ENCODE measurements at regions not wholly inside any gene's neighbourhood (a gene's known extent, or its start where the extent isn't known, plus 50 kb on each side); places are given as distances from the start of the nearest gene placed in this dataset.

DNA sequence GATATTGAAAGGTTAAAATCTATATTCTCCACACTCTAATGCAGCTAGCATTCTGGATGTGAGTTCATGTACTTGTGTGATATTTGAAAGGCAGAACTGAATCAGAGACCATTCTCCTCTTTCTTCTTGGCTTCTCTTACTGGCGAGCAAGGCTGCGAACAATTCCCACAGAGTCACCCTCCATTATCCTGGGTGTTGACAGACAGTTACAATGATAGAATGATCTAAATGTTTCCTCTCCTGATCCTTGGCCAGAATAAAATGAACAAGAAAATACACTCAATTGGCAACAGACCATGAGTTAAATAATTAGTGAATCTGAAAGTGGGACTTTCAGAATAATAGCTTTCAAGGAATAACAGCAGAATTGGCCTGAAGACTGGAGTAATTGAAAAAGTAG, 342.8 kb downstream of the RAPGEF2 start:
- no peak for DNase-seq

DNA sequence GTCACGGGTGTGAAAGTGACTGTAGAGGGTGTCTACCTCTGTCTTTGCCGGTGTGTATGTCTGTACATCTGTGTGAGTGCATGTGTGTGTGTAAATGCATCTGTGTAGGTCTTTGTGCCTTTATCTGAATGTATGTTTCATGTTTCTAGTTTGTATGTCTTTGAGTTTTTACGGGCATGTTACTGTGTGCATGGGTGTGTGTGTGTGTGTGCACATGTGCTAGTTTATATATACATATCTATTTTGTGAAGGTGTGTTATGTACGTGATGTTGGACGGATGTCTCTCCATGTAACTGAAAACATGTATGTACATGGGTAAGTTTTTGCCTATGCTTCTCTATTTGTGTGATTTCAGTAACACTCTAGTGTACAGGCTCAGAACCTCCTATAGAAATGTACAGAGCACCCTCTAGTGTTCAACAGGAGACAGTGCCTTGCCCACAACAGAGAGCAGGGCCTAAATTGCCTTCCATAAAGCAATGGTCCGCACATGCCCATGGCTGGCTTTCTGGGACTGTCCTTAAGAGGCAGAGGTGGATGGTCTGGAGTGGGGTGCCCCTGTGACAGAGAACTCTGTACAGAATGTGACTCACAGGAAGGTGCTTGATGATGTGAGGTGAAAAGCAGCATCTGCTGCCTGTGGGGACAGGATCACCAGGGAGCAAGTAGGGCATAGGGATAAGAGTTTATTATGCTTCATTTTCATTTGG, 343.5 kb downstream of the RAPGEF2 start:
- DNase-seq, result no peak

DNA sequence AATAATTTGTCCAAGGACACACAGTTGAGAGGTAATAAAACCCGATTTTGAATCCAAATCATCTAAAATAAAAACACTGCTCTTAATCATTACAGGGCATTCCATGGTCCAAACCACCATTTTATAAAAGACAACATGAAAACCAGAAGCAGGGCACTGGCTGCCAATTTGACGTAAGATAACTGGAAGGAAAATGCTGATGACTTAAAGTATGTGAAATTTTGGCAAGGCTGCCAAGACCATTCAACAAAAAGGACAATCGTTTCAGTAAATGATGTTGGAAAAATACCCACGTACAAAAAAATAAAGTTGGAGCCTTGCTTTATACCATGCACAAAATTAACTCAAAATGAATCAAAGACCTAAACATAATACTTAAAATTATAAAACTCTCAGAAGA, 344.4 kb downstream of the RAPGEF2 start:
- no peak for DNase-seq

DNA sequence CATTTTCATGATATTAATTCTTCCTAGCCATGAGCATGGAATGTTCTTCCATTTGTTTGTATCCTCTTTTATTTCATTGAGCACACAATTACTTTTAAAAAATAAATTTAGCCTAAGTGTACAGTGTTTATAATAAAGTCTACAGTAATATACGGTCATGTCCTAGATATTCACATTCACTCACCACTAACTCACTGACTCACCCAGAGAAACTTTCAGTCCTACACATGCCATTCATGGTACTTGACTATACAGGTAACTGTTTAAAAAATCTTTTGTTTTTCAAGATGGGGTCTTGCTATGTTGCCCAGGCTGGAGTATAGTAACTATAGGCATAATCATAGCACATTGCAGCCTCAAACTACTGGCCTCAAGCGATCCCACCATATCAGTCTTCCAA, 348.1 kb downstream of the RAPGEF2 start:
- no peak for DNase-seq

DNA sequence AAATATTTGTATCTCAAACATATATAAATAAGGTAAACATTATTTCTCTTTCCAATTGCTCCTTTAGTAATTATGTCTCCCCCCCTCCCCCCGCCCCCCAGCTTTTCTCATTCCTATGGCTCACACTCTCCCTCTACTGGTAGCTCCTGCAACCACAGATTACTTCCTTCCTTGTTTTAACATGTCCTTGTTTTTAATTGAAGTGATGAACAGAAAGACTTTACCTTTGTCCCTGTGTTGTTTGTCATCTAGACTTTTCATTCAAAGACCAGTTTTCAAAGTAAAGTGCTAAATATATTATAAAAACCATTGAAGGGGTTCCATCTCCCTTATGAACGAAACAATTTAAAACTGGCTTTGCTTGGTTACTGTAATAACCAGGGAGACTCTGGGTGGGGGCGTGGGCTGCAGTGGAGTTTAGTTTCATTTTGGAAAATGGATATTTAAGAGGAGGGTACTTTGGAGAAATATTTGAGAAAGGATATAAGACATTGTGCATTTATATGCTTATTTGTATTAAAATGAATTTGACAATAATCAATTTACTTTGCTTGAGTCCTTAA, 352.9 kb downstream of the RAPGEF2 start:
- no peak for DNase-seq

DNA sequence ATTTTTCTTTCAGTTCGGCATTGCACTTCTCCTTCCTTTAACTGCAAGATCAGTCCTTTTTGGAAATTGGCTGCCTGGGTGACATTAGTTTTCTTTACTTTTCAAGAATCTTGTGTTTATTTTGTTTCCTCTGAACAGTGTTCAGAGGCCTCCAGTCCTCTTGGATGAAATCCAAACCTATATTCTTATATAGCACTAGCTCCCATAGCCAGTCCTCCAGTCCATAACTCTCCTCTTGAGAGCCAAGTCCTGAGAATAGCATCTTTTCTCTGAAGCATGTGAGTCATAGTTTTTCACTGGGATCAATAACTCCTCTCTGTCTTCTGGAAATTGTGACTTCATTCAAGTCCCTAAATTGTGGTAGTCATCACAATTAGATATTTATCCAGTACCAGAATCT, 357.5 kb downstream of the RAPGEF2 start:
- no peak for DNase-seq

DNA sequence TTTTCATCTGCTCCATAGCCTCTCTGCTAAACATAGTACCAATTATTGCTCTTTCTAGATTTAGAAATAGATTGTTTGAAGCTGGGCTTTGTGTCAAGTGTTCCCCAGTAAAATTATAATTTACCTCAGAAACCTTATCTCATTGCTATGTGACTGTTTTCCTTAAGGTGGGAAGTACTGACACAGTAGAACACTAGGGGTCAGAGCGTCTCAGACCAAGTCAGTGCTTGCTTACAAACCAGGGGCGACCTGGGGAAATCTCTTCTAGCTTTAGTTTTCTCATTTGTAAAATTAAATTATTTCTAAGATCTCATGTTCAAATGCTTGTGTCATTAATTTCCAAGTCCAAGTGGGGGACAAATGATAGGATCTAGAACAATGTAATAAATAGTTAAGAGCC, 360.4 kb downstream of the RAPGEF2 start:
- no peak for DNase-seq

DNA sequence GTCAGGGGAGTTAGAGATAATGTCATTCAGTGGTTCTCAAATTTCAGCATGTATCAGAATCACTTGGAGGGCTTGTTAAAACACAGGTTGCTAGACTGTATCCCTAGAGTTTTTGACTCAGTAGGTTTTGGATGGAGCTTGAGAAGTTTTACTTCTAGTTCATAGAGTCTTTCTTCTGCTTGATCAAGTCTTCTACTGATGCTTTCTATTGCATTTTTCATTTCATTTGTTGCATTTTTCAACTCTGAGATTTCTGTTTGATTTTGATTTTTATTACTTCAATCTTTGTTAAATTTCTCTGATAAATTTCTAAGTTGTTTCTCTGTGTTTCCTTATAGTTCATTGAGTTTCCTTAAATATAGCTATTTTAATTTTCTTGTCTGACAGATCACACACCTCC, 361.4 kb downstream of the RAPGEF2 start:
- DNase-seq, result no peak

DNA sequence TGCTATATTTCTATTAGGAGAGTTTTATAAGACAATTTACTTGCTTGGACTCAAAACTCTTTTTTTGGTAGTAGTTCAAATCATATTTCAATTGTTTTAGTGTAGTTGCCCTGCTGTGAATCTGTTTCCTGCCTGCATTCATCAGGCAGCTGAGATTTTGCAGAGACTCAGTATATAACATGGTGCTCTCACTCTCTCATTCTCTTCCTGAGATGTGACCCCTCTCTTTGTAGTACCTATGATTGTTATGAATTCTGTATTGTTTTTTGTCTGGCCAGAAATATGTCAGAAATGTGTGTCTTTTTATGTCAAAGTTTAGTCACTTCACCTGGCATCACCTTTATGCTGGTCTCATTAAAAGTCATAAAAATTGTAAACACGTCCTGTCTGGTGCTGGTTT, 374.0 kb downstream of the RAPGEF2 start:
- DNase-seq, result no peak

DNA sequence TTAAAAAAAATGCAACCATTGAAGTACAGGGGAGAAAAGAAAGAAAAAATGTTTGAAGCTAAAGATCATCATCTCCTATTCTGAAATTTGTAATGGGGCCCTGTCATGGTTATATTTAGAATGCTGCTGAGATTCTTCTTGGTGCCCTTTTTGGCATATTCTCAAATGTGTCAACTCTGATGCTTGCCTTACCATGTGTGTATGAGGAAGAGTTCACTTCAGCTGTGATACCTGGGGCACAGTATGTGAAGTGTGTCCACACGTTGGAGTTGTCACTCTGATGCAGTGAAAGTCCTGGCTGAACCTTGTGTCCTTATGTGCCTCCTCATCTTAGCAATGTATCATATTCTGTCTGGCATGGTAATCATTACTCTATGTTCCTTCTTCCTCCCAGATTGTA, 377.9 kb downstream of the RAPGEF2 start:
- DNase-seq, result no peak

DNA sequence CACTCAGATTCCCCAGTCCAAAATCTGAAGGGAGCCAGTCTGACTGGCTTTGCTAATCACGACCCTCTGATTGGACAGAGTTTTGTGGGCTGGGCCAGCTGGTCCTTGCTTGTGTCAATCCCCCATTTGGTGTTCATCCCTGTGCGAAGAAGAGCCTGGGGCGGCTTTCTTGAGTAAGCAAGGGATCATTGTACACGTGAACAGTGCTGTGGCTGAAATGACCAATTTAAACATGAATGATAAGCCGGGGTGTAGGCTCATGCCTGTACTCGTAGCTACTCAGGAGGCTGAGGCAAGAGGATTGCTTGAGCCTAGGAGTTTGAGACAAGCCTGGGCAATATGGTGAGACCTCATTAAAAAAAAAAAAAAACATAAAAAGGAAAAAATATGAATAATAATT, 379.1 kb downstream of the RAPGEF2 start:
- DNase-seq, result no peak

DNA sequence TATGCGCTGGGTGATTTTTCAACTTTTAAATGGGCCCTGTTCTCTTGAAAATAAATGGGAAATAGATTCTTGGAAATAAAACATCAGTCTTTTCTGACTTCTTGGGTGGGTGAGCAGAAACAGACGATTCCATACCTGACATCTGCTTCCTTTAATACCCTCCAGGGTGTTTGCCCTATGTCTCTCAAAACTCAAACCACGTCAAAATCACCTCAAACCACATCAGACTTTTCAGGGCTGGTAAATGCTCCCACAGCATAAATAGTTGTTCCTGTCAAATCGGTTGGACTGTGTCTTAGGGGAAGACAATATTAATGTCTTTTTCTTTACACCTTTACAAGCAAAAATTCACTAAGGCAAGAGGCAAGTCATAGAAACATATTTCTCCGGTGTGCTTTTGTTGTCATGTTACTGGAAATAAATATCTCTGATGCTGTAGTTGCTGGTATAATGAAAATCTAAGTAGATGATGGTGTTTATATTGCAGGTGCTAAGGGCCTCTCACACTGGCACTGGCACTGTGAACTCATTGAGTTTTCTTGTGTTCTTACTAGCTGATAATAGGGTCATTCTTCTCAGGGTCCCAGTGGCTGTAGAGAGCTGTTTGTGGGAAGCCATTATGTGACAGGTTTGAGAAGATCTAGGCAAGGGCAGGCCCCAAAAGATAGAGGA, 380.4 kb downstream of the RAPGEF2 start:
- DNase-seq, result no peak

DNA sequence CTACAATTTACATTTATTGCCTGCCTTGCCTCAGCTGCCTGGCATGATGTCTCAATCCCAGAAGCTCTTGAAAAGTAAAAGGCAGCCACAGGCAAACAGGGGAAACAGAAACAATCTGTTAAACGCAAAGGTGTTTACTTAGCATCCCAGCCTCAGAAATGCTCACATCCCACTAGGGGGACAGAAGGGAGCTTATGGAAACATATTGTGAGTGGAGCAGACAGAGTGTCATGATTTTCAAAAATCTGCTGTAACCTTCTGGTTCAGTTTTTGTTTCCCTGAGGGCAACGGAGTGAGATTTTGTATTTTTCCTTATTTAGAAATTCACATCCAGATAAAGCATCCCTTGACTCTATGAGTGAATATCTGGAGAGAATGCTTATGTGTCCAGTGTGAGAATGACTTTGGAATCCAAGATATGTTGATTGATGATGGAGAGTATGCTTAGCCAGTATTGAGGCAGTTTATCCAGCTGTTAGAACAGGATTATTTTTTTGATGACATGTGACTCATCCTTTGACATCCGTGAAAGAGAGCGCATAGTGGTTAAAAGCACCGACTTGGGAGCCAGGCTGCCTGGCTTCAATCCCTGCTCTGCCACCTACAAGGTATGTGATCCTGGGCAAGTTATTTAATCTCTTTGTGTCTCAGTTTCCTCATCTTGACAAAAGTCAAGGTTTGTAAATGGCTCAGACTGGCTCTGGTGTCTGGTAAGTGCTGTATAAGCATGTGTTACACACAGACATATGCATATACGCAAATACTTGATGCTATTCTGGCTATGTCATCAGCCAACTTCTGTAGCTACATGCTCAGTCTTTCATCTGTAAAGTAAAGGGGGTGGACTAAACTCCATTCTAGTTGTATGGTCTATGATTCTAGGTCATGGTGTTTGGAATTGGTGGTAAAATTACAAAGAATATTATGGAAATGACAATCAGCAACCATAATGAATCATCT, 381.2 kb downstream of the RAPGEF2 start:
- no peak for DNase-seq

DNA sequence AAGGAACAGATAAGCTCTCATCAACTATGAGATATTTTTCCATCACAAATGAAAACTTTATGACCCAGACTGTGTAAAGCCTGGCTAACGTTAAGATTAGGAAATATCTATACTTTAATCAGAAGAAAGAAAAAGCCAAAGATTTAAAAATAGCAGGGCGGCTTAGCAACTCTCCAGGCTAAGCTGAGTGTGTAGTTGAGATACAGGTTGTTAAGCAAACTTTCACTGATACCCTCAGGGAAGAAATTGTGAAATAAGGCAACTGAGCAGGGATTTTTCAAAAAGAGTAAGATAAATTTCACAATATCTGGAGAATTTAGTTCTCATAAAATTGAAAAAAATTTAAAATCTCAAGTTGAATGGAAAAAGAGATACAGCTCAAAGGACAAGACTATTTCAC, 382.0 kb downstream of the RAPGEF2 start:
- no peak for DNase-seq

DNA sequence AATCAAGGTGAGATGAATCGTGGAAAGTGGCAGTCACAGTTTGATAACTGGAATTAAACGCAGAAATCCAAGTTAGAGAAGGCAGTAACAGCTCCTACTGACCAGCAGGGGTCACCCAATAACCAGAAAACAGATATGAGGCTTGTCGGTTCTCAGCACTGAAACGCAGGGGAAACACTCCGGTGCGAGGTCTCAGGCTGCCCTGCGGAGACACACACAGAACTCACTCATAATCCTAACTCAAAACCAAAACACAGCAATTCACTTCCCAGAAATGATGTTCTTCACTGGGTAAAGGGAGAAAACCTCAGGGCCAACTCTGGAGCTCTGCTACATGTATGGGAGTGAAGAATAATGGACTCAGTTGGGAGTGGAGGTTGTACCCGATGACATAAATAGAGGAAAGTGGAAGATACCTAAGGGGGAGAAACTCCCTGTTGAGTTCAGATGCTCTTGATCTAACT, 384.4 kb downstream of the RAPGEF2 start:
- peak; percentile 59 for DNase-seq

DNA sequence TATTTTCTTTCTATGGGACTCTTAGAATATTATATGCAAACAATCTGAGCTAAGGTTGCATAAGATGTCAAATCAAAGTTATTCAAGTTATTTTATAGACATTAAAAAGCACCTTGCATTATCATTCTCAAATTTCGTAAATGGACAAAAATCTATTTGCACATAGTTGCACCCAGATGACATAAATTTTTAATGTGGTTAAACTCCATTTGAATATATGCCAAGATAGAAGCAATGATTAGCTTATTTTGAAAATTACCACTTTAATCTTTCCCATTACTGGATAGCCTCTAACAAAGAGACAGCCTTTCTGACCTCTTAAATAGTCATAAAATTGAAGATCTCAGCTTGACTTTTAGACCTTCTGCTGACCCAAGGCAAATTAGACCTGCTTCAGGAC, 386.8 kb downstream of the RAPGEF2 start:
- no peak for DNase-seq

DNA sequence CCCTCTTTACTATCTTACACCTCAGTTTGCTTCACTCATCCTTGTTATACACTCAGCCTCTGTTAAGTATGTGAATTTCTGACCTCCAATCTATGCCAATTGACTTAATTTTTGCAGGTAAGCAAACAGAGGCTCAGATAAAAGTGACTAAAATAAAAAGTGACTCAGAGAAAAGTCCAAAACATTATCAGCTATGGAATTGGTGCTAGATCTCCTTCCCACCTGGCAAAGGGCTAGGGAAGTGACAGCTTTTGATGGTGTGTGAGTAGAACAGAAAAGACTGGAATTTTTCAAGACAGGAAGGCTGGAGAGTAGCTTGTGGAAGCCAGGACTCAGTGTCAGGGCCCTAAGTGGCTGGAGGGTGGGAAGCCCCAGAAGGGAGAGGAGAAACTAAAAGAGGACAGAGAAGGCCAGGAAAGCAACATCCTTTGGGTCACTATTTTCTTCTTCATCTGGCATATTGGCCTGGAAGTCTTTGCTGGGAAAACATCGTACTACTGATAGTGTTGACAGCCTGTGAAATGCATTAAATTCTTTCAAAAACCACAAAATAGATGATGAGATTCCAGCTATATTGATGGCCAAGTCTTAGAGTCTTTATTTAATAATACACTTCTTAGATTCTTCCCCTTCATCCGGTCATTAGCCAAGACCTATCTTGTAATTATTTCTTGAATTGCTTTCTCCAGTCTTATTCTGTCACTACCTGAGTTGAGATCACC, 392.8 kb downstream of the RAPGEF2 start:
- DNase-seq, result no peak

DNA sequence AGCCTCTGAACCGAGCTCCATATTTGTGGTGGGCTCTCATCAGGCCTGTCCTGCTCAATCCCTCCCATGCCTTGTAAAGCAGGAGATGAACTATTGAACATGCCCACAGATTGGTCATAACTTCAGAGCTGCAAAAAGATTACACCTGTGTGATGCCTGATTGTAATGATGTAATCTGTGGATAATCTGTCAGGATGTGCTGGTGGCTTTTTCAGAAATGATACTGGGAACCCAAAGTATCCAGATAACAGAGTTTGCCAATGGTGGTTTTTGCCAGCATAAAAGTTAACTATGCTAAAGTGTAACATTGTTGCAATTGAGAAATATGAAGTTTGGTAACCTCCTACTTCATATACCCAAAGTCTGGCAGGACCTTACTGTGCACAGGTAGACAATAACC, 393.4 kb downstream of the RAPGEF2 start:
- no peak for DNase-seq

DNA sequence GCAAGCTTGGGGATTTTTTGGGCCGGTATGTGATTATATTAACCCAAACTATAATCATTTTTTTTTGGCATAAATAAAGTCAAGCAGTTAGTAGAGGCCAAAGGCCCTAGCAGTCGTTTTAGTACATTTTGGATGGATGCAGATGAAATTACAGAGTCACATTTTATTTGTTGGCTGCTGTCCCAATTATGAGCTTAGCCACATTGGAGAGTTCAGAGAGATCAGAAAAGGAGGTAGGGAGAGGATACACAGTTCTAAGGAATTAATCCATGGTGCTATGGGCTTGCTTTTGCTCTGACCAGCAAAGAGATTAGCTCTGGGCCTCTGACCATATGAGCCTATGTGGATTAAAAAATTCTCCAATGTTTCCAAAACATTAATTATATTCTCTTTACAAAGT, 395.1 kb downstream of the RAPGEF2 start:
- no peak for DNase-seq

DNA sequence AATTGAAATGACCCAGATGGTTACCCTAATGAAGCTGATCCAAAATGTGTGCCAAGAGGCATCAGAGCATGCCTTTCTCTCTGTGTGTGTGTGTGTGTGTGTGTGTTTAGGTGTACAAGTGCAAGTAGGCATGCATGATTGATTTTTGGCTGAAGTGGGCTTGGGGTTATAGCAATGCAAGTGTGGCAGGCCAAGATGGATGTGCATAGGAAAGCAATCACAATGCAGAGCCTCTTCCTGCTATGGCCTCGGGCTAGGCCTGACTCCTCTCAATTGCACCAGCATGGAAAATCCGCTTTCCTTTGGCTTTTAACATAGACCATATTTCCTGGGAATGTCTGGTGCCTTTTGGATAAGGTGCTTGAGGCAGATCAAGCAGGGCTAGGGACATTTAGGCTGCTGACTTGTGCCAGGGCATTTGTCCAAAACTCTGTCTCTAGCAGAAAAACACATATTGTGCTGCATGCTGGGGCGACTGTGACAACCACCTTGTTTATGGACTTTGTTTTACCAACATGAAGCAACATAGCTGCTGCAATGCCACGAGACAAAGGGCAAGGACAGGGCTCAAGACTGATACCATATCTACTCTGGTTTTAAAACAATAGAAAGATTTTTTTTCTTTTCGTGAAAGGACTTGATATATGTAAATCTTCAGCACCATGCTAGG, 395.7 kb downstream of the RAPGEF2 start:
- no peak for DNase-seq

DNA sequence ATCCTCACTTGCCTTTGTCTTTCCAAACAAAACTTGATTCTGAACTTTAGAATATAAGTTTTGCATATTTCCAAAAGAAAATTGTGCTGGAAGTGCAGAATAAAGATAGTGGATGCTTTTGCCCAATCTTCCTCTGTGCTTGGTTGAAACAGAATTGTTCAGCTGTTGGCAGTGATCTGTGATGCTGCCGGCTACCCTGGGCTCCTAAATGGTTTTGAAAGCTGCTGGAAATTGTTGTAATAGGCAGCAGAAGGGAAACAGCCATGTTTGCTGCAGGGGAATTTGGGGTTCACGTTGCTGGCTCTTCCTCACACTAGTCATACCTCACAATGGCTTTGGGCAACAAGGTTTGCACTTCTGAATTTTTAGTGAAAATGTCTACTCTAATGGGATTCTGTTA, 398.0 kb downstream of the RAPGEF2 start:
- no peak for DNase-seq
